ENCODE measurements at regions not wholly inside any gene's neighbourhood (a gene's known extent, or its start where the extent isn't known, plus 50 kb on each side); places are given as distances from the start of the nearest gene placed in this dataset.

DNA sequence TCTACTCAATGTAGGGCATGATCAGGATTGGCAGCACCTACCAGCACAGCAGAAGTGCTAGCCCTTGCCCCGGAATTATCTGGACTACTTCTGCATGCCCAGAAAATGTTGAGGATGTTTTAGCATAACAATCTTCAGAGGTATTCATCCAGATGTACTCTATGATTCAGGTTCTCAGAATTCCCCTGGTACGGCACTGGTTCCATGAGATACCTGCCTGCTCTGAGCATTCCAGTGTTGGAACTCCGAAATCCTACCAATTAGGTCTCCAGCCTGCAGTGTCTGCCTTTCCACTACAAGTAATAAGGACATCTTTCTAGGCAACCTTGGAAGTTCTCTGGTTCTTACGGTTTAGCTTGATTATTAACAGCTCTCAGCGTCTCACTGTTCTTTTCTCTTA lies 554.5 kb downstream of the HACE1 start:
- DNase-seq: no peak

DNA sequence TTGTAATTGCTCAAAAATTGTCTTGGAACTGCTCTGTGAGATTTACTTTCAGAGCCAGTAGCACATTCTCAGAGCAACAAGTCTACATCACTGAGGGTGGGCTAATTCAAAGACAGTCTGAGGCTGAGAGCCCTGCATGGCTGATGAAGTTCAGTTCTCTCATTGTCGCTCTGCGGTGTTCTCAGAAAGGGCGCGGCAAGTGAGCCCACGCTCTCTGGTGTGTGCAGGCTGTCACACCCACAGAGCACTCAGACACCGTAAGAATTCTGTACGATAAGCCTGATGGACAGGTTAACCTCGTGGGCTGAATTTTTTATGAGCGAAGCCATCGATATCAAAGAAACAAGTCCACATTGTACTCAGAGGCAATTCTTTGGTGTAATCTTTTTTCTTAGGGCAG lies 557.8 kb downstream of the HACE1 start:
- no peak for DNase-seq

DNA sequence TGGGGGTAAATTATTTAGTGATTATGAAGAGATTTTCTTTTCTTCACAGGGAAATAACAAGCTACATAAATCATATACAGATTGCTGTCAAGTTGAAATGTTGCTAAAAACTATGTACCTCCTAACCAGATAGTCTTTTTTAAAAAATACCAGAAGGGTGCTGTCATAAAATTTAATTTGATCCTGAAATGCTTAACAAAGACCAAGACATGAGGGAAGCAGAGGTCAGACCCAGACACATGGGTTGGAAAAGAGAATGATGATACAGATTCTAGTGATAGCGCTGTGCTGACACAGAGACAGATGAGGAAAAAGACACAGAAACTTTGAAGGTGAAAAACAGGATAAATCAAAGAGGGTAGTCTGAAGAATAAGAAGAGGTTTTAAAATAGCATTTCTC lies 573.1 kb downstream of the HACE1 start:
- DNase-seq: no peak

DNA sequence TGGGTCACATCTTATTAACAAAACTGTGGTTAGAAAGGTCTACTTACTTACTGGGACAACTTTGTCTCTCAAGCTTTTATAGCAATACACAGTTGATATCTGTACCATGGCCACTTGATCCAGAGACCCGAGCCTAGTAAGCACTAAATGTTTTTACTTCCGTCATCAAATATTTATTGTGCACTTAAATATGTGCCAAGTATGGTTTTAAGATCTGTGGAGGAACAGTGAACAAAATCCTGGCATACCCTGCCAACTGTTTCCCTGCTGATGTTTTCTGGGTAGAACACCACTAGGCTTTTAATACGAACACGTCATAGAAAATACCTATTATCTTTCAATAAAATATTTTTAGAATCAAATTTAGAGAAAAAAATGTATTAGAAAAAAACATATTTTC lies 574.8 kb downstream of the HACE1 start:
- no peak for DNase-seq

DNA sequence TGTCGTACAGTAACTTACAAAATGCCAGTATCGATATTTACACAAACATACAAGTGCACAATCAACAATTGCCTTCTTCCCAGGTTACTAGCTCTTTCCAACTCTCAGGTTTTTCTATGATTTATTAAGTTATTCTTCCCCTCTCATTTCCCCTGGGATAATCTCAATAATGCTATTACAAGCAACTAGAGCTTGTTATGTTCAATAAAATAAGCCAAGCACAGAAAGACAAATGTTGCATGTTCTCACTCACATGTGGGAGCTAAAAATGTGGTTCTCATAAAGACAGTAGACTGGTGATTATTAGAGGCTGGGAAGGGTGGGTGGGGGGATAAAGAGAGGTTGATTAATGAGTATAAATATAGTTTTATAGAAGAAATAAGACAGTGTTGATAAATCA lies 577.1 kb downstream of the HACE1 start:
- no peak for DNase-seq

DNA sequence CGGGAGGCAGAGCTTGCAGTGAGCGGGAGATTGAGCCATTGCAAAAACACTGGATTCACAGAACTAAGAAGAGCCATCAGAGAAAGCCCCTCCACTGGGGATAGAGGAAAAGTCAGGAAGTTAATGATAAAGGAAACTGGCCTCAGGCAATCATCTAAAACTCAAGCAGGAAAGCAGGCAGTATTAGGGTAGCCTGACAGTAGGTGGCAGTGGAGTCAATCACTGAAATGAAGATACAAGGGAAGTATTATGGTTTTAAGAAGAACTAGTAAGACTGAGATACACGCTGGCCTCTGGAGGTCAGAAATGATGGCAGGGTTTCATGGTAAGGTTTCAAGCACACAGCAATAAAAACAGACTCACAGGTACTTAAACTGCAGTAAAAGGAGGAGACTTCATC lies 578.3 kb downstream of the HACE1 start:
- no peak for DNase-seq

DNA sequence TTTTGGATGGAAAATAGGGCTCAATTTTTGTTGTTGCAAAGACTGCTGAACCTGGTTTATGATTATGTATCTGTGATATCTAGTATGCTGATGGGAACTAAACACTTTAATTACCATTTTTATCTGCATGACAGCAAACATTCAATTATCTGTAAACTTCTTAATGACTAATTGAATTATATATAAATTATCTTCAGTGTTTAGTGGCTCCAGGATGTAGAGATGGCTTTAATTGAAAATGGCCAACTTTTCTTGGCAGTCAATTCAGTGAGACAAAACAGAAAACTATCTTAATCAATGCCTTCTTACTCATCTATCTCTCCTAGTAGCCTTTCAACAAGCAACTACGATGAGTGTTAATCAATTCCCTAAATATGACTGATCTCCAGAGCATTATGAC lies 591.3 kb downstream of the HACE1 start:
- no peak for DNase-seq

DNA sequence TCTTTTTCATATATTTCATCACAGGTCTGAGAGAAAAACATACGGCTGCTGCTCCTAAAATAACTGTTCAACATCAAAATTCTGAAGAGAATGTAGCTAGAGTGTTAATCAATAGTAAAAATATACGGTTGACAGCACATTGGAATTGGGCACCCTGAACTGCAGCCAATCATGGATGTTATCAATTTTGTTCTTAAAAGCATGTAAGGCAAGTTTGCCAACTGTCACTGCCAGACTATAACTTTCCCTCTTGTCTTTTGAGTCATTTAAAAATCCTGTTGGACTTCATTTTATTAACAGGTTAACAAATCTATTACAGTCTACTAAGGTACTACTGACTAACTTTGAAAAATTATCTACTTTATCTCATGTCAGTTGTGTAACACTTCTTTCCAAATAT lies 592.8 kb downstream of the HACE1 start:
- DNase-seq: no peak

DNA sequence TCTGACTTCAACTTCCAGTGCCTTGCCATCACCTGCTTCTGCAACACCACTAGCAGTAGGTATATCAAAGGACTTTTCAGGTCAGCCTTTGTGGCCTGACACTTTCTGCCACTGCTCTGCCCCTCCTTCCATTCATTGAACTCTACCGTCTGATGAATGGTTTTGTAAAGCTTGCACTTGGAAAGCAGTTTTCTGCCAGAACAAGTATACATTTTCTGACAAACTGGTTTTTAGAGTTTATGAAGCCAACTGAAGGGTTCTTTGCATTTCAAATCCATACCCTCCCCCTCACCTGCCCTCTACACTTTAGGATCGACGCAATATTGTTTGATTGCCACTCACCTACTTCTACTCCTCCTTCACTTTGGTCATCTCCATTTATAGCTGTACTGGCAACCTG lies 603.1 kb downstream of the HACE1 start:
- peak; percentile 62 for DNase-seq

DNA sequence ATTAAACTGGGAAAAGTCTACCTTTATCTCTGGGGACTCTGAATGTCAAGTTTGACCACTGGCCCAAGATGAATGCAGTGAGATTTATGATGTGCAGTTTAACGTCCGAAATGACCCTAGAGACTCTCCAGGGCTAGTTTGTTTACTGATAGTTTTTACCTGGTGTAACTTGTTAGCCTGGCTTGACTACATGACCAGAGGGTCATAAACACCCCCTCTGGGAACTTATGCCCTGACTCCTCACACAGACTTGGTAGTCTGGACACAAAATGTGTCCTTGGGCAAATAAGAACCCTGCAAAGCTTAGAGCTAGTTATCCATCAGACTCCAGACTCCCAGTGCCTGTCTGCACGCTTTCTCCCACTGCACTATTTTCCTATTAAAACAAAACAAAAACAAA lies 606.5 kb downstream of the HACE1 start:
- no peak for DNase-seq

DNA sequence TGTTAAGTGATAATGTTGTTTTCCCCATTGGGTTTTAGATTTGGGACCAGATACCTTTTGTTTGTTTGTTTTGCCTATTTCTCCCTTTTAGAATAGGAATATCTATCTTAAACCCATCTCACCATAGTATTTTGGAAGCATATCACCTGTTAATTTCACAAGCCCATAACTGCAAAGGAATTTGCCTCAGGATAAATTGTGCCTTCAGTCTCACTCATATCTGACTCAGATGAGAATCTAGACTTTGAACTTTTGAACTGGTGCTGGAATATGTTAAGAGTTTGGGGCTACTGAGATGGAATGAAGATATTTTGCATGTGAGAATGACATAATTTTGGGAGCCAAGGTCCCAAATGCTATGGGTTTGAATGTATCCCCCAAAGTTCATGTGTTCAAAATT lies 607.4 kb downstream of the HACE1 start:
- no peak for DNase-seq

DNA sequence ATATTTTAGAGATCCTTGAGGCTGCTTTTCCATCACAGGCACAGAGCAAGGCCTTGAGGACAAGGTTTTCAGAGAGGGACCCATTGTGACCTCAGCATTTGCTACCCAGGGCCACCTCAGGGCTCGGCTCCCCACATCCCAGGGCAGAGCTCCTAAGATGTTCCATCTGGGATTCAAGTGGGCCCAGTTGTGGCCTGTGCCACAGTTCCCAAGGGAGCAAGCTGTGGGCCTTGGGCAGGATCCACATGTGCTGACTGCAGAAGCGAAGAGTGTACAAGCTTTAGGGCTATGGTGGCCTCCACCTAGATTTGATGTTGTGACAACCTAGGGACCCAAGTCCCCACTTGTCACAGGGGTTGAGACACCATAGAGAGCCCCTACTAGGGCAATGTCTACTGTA lies 608.1 kb downstream of the HACE1 start:
- DNase-seq: no peak

DNA sequence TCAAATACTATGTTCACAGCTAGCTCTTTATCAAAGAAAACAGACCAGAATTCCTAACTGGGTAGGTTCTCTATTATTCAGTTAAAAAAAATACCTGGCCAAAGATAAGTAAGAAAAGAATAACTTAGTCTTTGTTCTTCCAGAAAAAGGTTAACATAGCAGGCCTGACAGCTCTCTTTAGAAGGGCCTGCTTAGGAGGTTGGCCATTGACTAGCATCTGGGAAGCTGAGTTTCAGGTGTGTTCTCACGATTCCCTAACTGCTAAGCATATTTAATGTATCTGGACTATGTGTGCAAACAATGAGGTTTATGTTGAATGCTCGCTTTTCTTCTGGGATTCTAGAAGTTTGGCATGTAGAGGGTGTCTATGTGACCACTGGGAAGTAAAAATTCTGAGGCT lies 618.9 kb downstream of the HACE1 start:
- DNase-seq: no peak

DNA sequence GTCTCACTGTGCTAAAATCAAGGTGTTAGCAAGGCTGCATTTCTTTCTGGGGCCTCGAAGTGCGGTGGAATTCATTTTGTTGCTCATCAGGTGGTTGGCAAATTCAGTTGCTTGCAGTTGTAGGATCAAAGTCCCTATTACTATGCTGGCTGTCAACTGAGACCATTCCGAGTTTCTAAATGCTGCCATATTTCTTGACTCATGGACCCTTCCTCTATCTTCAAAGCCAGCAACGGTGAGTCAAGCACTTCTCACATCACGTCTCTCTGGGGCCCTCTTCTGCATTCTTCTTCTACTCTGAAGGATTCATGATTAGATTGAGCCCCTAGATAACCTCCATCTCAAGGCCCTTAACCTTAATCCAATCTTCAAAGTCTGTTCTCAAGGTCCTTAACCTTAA lies 619.7 kb downstream of the HACE1 start:
- DNase-seq: no peak

DNA sequence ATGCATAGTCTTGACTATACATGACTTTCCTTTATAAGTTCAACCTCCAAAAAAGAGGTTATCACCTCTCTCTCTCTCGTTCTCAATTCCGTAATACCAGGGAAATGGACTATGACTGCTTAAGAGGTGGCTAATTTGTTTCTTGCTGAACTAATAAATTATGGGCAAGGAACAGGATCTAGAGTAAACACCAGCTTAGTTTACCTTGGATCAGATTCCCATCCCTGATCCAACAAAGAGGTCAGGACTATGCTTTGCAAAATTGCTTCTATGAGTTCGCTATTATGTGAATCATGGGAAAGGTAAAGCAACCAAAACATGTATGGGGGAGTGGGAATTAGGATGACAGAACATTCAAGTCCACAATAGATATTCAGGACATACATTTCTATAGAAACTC lies 630.7 kb downstream of the HACE1 start:
- DNase-seq: peak; percentile 87

DNA sequence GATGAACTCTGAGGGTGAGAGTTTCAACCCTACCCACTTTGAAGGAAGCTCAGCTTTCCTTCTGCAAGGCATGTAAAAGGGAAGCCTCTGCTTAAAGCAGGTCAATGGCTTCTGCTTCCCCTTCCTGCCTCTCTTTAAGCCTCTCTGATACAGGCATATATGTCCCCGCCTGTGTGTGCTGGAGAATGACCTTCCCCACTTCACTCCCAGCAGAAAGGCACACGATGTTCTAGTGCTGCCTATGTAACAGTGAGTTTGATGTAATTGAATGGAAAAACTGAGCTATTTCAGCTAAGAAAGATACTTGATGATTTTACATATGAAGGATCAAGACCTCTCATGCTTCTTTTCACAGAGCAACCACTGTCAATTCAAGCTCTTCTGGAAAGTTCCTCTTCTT lies 632.2 kb downstream of the HACE1 start:
- DNase-seq: no peak

DNA sequence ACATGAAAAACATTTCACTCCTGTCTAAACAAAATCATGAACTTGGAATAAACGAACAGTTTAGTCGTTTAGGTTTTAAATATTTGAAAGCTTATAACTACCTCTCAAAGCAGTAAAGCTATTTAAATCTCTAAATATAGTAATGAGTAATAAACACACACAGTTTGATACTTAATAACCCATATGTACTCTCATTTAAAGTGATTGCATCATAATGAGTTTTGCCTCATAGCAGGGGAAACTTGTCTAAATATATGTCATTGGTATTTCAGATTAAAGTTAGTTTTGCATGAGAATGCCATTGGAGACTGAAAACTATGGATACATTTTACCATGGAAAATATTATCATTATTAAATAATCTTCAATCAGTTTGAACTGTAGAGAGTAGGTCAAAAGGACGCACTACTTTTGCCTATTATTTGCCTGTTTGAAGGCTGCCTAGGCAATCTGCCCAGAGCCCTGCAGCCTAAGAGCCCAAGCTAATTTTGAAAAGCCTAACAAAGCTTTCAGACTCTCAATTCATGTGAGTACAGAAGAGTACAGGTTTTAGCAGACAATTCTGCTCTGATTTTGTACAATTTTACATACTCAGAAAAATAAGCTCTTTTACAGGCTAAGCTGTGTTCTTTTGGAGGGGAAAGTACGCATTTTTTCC lies 632.8 kb downstream of the HACE1 start:
- no peak for DNase-seq

DNA sequence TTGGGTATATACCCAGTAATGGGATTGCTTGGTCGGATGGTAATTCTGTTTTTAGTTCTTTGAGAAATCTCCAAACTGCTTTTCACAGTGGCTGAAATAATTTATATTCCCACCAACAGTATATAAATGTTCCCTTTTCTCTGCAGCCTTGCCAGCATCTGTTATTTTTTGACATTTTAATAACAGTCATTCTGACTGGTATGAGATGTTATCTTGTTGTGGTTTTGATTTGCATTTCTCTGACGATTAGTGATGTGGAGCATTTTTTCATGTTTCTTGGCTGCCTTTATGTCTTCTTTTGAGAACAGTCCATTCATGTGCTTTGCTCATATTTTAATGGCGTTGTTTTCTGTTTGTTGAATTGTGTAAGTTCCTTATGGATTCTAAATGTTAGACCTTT lies 641.6 kb downstream of the HACE1 start:
- no peak for DNase-seq

DNA sequence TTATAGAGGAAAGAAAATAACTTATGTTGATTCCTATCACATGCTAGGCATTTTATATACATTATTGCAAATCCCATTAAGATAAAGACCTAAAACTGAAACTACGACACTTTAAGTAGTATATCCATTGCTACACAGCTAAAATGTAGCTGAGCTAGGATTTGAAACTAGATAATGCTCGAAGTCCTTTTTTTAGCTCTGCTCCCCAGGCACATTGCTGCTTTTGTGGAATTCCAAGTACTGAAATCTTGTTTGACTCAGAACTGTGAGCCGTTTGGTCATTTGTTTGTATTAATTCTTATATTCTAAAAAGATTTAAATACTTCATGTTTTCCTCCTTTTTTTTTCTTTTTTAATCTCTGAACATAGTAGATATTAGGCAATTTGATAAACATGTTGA lies 644.8 kb downstream of the HACE1 start:
- DNase-seq: no peak

DNA sequence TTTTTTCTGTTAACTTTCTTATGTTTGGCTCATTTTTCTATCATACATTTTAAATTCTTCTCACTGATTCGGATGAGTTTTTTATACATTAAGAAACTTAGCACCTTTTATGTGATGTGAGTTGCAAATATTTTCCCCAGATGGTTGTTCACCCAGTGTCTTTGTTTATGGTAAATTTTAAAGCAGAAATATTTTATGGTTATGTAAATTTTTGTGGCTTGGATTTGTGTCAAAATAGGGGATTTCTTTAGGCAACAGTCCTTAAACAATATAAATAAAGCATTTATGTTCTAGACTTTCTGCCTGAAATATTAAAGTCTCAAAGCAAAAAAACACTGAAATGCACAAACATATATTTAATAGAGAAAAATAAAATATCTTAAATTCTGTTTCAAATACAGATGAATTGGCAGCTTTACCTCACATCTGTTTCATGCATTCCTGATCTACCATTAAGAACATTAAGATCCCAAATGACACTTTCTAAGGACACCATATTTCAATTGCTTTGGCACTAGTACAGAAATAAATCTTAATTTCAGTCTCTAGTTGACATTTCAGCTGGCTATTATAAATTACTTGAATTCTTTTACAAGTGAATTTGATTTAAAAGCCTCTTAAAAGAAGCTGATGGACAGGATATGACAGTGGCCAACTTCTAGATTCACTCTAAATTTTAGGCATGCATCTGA lies 646.6 kb downstream of the HACE1 start:
- DNase-seq: no peak

DNA sequence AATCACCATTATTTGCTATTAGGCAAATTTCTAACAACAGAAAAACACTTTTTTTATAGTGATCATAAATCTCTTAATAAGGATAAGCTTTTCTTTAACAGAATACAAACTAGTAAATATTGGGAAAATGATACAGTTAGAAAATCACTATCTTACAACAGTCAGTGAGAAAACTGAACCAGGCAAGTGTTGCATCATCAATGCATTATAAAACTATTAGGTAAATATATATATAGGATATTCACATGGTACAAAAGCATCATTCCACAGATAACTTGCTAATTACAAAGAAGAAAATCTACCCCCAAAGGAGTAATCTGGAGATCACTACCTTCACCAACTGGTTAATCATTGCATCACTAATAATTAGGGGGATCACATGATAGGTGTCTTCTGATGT lies 652.1 kb downstream of the HACE1 start:
- DNase-seq: no peak

DNA sequence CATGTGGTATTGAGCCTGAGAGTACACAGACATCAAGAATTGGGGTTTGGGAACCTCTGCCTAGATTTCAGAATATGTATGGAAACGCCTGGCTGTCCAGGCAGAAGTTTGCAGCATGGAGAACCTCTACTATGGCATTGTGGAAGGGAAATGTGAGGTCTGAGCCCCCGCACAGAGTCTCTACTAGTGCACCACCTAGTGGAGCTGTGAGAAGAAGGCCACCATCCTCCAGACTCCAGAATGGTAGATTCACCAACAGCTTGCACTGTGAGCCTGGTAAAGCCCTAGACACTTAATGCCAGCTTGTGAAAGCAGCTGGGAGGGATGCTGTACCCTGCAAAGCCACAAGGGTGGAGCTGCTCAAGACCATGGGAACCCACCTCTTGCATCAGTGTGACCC lies 658.2 kb downstream of the HACE1 start:
- DNase-seq: no peak

DNA sequence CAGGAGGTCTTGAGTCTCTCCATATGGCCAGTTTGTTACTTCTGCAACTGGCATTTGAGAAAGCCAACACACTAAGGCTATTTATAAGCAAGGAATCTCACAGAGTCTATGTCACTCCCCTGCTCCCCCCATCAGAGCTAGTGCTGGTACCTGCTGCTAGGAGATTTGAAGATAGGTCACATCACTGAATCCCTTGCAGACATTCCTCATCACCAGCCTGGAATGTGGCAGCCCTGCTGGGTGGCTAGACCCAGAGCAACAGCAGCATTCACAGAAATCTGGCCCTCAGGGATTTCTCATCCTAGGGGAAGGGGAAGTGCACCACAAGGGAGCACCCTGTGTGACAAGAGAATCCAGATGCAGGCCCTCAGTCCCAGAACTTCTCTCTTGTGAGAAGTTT lies 672.1 kb downstream of the HACE1 start:
- DNase-seq: no peak

DNA sequence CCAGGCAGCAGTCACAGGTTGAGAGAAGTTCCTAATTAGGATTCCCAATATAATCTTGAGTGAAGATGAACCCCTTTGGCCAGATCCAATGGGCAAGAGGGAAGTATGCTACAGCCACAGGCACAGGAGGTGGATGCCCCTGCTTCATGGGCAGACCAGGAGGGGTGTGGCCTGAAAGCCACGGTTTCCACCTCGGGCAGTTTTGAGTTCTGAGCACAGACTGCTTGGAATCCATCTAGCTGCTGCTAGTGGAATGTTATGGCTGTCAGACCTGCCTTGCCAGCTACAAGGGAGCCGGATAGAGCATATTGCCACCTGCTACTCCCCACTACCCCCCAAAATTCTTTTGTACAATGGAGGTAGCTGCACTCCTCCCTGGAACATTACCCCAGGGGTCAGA lies 672.9 kb downstream of the HACE1 start:
- DNase-seq: no peak

DNA sequence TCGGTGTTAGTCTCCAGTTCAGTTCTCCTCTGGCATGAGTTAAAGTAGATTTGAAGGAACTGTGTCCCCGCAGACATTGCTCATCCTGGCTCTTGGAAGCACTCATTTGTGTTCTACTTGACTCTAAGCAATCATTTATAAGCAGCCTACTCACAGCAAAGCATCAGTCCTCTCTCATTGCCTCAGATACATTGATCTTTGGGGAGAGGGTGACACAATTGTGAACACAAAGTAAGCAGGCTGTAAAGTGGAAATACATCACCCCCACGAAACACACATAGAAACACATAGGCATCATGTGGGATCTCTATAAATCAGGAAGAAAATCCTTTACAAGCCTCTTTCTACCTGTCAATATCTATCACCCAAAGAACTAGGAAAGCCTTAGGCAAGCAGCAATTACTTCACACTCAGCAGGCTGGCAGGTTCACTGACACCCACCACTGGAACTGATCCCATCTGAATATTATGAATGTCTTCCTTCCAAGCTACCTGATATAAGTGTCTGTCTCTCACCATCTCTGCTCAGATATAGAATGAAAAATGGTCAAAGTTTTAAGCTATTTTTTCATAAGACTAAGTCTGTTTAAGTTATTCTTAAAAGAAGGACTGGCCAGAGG lies 675.8 kb downstream of the HACE1 start:
- no peak for DNase-seq

Measured in NCI-H510A treated with DMSO at 0.1 percent for 48 hours (cell line).